ENCODE measurements at regions not wholly inside any gene's neighbourhood (a gene's known extent, or its start where the extent isn't known, plus 50 kb on each side); places are given as distances from the start of the nearest gene placed in this dataset.

DNA sequence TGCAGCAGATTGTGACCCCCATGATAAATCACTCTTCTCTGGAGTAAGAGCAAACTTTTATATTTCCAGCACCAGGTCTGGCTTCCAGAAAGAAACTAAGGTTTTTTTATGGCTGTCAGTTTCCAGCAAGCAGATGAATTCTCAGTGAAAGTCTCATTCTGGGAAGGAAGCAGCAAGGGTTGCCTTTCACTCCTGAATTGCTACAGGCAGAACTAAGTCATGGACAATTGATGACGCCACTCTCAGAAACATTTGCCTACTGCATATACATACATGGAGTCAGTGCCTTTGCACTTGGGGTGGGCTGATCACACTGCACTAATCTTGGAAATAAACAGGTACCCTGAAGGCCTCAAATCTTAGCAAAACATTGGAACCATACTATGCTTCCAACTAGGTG is 80.0 kb downstream of the IL21 start:
- no peak overlapping the region for H3K27ac ChIP-seq (ENCODE audit: low read depth, low read length)
- no peaks in the 10 kb centered on the region for H3K23me2 ChIP-seq (ENCODE audit: low read depth, low read length)
- no peak overlapping the region for H3K23ac ChIP-seq (ENCODE audit: insufficient read length)
- DNase-seq (ENCODE audit: low read depth in 1 of 2, low spot score in 2 of 2) (no peak), FAIRE-seq (no peak)
- no peak overlapping the region for H2BK12ac ChIP-seq (ENCODE audit: low read depth, low read length)
- H3K27me3 ChIP-seq (replicated peaks in 1 of 4; ENCODE audit: control insufficient read depth in 3 of 4, extremely low read depth in 1 of 4, insufficient read depth in 3 of 4, low read length in 3 of 4): no peaks in the 10 kb centered on the region
- 92% methylated on average over 1 of the region's 1 CpG; no CpG with 5 or more reads in 1 of the 2 experiments for WGBS, 2 experiments (ENCODE audit: extremely low coverage in 1 of 2, insufficient coverage in 1 of 2, insufficient read length in 1 of 2, insufficient replicate concordance in 2 of 2, low coverage in 1 of 2, low lambda C conversion rate in 2 of 2, missing lambda C conversion rate in 1 of 2)
- no peak overlapping the region for H3K14ac ChIP-seq (ENCODE audit: insufficient read length)
- no peak overlapping the region for H2AK5ac ChIP-seq (ENCODE audit: low read depth, low read length)
- no peak overlapping the region for H3K18ac ChIP-seq (ENCODE audit: extremely low read depth, low read length)
- no peak overlapping the region for H2BK120ac ChIP-seq (replicated peaks; ENCODE audit: low read depth, low read length)
- no peaks in the 10 kb centered on the region for H3K36me3 ChIP-seq (ENCODE audit: control insufficient read depth in 2 of 4, insufficient read depth in 4 of 4, low read length in 3 of 4)
- H2AFZ ChIP-seq (ENCODE audit: low read length): no peak overlapping the region
- H2BK5ac ChIP-seq (ENCODE audit: low read depth, low read length): no peak overlapping the region
- H3K4ac ChIP-seq (replicated peaks; ENCODE audit: insufficient read length, low read depth, low read length): no peak overlapping the region
- H3K79me1 ChIP-seq (ENCODE audit: low read depth, low read length): no peaks in the 10 kb centered on the region
- H4K20me1 ChIP-seq (replicated peaks in 1 of 2; ENCODE audit: control insufficient read depth in 1 of 2, insufficient read depth in 2 of 2, low read length in 2 of 2): no peaks in the 10 kb centered on the region
- no peak overlapping the region for H3K9ac ChIP-seq (replicated peaks in 1 of 4; ENCODE audit: extremely low read depth in 1 of 4, low read depth in 3 of 4, low read length in 3 of 4)
- H3K79me2 ChIP-seq (ENCODE audit: control insufficient read depth in 1 of 2, insufficient read depth in 2 of 2, low read length in 2 of 2): no peaks in the 10 kb centered on the region
- no peak overlapping the region for H4K91ac ChIP-seq (replicated peaks; ENCODE audit: insufficient read length, low read length)
- no peaks in the 10 kb centered on the region; a peak in 1 of 4 replicates for H3K9me3 ChIP-seq (ENCODE audit: insufficient read depth in 2 of 2, low read depth in 1 of 2, low read length in 1 of 2)
- no peaks in the 10 kb centered on the region for H3K4me1 ChIP-seq (replicated peaks in 1 of 4; ENCODE audit: control insufficient read depth in 3 of 4, insufficient read depth in 4 of 4, low read length in 3 of 4)
- no peak overlapping the region for H4K8ac ChIP-seq (ENCODE audit: extremely low read depth, insufficient read depth, low read length)
- CTCF ChIA-PET (ENCODE audit: partially characterized antibody): no interaction called here
- no peak overlapping the region for H3K56ac ChIP-seq (replicated peaks; ENCODE audit: insufficient read length, low read depth, low read length)
- TF ChIP-seq CBX8 (IDR thresholded peaks at IDR 0.05; ENCODE audit: borderline replicate concordance, low read depth, low read length) (no peak), TEAD4 (IDR thresholded peaks at IDR 0.05; ENCODE audit: low read depth, low read length) (no peak), SP4 (IDR thresholded peaks at IDR 0.05; ENCODE audit: low read length) (no peak), BRCA1 (IDR thresholded peaks at IDR 0.05; ENCODE audit: low read depth, low read length) (no peak), ASH2L (IDR thresholded peaks at IDR 0.05; ENCODE audit: low read length) (no peak), BCL11A (IDR thresholded peaks at IDR 0.05; ENCODE audit: low read depth in 2 of 2, low read length in 2 of 2) (no peak), RBBP5 (IDR thresholded peaks at IDR 0.05; ENCODE audit: borderline replicate concordance, low read depth, low read length) (no peak), RXRA (IDR thresholded peaks at IDR 0.05; ENCODE audit: insufficient read depth, low read depth, low read length) (no peak), CHD1 (IDR thresholded peaks at IDR 0.05; ENCODE audit: low read depth, low read length) (no peak), SRF (IDR thresholded peaks at IDR 0.05; ENCODE audit: low read depth, low read length) (no peak), SUZ12 (IDR thresholded peaks at IDR 0.05; ENCODE audit: low read length) (no peak), TCF12 (IDR thresholded peaks at IDR 0.05; ENCODE audit: low read depth, low read length) (no peak), EZH2 (IDR thresholded peaks at IDR 0.05; ENCODE audit: low read depth, low read length, severe bottlenecking) (no peak), HDAC6 (IDR thresholded peaks at IDR 0.05; ENCODE audit: low read depth, low read length) (no peak), SIX5 (IDR thresholded peaks at IDR 0.05; ENCODE audit: low read depth, low read length) (no peak), YY1 (IDR thresholded peaks at IDR 0.05; ENCODE audit: low read depth, low read length) (no peak)
- H3K4me2 ChIP-seq (ENCODE audit: insufficient read depth in 1 of 2, low read depth in 2 of 2, low read length in 2 of 2): no peak overlapping the region
- POLR2A ChIA-PET (ENCODE audit: partially characterized antibody): no interaction called here
- no peak overlapping the region for H2BK20ac ChIP-seq (ENCODE audit: low read length)
- H3K4me3 ChIP-seq (ENCODE audit: extremely low read depth in 1 of 4, insufficient read depth in 2 of 4, low read depth in 3 of 4, low read length in 4 of 4): no peak overlapping the region
- no peak overlapping the region for H2BK15ac ChIP-seq (ENCODE audit: low read length)
- H4K5ac ChIP-seq (ENCODE audit: insufficient read length, low read depth, low read length): no peak overlapping the region
